Amniotic stem cell (primary cell): ENCODE measurements at regions not wholly inside any gene's neighbourhood (a gene's known extent, or its start where the extent isn't known, plus 50 kb on each side); places are given as distances from the start of the nearest gene placed in this dataset.

Source experiments
- DNase-seq: peaks from one replicate; lab custom pipeline; 2025; lab: John Stamatoyannopoulos, UW

GRCh38 chr1:60589916-60590315 lies 492.4 kb upstream of the NFIA start:
- DNase-seq, result no peak

DNA sequence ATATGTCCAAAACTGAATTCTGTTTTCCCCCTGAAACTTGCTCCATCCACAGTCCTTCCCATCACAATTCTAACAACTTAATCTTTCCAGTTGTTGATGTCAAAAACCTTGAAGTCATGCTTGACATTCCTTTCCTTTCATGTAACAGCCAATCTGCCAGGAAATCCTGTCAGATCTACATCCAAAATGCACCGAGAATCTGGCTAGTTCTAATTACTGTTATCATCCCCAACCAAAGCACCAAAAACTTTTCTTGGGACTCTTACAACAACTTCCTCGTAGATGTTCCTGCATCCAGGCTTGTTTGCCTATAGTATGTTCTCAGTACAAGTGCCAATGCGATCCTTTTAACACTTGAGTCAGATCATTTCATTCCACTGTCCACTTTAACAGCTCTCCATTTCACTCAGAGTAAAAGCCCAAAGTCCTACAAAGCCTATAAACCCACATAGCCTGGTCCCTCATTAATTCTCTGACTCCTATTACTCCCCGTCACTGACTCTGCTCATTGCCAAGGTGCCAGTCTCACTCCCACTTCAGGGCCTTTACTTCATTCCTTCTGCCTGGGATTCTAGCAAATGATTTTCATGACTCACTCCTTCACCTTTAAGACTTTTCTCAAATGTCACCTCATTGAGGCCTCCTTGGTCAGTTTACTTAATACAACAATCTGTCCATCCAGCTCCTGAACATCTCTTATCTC lies 493.2 kb upstream of the NFIA start:
- no peak for DNase-seq

- no peak for DNase-seq
Observed at GRCh38 chr1:60584371-60584770, 498.0 kb upstream of the NFIA start.

- no peak for DNase-seq
Observed at GRCh38 chr1:60583696-60584095, 498.7 kb upstream of the NFIA start.

DNA sequence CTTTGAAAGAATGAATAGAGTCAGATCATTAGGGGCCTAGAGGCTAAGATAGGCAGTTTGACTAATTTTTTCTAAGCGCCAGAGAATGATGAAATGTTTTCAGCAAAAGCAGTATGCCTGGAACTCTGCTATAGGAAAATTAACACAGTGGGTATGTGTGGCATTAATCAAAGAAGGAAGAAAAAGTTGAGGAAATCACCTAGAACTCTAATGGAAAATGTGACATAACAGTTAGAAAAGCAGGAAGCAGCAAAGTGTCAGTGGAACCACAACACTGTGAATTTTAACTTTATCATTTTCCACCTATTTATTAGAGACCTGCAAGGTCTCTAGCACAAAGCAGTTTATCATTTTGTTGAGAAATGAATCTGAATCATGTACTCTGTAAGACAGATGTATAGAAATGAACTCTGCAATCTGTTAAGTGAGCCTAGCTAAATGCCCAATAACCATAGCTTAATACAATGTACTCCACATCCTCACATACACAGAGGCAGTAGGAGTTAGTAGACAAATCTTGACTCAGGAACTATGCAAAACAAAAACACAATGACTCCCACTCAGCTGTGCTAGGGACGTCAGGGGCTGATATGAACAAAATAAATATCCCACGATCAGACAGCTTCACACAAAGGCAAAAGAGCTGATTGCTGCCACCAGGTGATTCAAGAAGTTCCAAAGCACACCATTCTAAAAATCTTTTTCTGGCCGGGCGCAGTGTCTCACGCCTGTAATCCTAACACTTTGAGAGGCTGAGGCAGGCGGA lies 500.7 kb upstream of the NFIA start:
- DNase-seq, result no peak

DNA sequence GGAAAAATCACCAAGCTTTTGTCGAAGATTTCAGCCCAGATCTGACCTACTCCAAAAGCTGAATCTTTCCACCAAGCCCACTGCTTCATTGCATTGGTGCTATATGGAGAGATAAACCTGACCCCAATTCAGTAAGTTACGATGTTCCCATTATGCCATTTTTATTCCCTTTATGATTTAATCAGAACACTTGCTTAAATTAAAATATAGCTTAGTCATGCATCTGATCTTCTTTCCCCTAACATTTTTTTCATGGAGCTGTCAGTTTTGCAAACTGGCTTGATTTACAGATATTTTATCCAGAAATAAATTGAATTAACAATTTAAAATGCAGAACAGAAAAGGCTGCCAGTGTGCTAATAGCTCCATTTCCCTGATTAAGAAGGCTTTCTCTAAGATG lies 503.5 kb upstream of the C1orf87 start:
- DNase-seq, result no peak

DNA sequence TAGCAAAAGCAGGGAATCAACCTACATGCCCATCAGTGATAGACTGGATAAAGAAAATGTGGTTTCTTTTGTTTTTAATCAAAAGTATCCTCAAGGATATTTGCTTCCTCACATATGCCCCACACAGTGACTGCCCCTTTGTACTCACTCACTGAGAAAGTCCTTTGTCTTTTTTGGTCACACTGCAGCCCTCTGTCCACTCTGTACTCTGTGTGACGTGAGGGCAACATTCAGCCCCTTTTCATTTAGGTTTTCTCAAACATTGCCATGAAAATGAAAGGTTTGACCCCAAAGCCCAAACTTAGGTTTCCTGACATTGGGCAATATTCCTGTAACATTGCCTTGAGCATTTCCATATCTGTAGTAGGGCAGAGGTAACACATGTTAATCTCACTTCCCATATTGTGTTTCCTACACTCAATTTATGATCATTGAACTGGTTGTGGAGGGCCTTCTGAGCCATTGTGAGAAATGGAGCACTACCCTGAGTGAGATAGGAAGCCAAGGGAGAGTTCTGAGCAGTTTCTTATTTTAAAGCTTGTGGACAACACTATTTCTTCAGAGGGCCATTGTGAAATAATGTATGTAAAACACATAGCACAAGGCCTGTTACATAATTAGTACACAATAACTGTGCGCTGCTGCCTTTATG lies 501.9 kb upstream of the C1orf87 start:
- DNase-seq, result no peak

- DNase-seq, result no peak
Observed at GRCh38 chr1:60573726-60574409, 500.3 kb upstream of the C1orf87 start.

- DNase-seq, result no peak
Observed at GRCh38 chr1:60573121-60573520, 499.6 kb upstream of the C1orf87 start.

DNA sequence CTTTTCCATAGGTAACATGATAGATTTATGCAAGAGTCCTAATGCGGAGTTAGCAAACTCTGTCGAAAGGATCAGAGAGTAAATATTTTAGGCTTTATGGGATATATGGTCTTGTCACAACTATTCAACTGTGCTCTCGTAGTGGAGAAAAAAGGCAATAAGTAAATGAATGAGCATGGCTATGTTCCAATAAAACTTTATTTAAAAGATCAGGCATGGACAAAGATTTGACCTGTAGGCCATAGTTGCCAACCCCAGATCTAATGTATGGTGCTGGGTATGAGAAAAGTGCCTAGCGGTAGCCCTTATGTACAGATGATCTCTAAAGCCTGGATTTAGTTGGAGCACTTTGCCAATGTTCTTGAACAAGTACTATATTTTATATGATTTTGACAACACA lies 498.8 kb upstream of the C1orf87 start:
- no peak for DNase-seq

DNA sequence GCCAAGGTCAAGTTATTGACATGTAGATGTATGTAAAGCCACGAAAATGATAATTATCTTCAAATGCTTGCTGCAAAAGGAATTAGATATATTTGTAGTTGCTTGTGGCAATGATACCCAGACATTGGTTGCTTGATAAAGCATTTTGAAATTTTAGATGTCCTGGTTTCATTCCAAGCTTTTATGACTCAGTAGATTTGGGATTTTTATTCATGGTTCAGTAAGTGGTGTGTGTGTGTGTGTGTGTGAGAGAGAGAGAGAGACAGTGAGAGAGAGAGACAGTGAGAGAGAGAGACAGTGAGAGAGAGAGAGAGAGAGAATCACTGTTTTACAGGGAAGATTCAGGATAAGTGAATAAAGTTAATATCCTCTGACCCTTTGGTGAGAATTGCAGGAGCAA lies 498.2 kb upstream of the C1orf87 start:
- DNase-seq, result no peak

DNA sequence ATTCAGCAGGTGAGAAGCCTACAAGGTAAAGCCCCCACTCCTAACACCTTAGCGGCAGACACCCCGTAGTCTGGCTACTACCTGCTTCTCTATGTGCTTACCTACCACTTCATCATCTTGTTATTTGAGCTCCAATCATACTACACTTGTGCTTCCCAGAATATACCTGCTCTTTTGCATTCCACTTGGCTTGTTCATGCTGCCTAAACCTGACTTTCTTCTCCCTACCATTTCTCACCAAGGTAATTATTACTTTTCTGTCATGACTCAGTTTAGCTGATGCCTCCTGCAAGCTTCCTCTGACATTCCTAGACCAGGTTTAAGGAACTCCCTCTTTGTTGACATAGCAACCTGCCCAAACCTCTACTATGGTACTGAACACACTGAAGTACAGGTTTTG lies 495.6 kb upstream of the C1orf87 start:
- DNase-seq, result no peak

DNA sequence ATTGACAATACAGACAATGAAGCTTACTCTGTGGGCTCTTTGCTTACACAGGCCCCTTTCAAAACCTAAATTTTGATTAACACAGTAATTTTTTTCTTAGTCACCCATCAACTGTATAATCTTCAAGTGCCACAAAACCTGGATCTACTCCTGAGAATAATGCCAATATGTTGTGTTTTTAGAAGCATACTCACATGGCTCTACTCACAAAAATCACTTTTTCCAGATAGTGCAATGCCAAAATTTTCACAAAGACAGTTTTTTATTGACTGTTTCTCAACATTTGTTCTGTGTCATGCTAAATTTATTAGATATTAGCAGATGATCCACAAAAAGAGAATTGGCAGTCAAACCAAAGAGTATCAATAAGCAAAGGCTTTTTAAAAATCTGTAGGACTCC lies 493.7 kb upstream of the C1orf87 start:
- DNase-seq, result no peak

DNA sequence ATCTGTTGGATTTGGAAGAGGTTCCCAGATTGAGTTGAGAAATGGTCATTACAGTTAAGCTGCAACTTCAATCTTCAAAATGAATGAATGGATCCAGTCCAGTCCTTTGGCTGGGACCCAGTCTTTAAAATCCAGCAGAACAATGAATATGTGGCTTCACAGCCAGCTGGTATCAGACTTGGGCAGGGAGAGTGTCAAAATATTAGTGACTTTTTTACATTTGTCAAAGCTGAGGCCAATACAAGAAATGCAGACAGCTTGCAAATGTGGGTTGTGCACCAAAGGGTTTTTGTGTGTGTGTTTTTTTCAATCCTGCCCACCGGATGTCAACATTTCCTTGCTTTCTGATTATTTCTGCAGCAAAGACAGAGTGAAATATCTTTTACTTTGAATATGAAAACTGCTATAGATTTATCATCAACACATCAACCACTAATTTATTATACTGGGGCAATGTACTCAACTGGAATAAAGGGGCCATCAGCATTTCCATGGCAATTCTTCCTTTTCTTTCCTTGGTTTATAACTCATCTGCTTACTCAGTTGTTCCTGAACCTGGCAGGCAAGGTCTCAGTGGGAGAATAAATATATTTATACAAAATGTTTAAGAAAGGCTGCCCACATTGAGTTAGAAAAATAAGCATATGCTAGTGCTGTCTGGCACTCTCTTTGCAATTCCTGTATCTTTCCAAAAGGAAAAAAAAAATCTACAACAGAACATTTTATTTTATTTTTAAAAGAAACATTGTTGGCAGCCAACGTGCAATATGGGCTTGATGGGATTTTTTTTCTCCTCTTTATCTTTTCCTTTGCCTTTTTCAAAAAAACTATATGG lies 491.6 kb upstream of the C1orf87 start:
- no peak for DNase-seq

GRCh38 chr1:60563777-60564535 lies 490.4 kb upstream of the C1orf87 start:
- no peak for DNase-seq

GRCh38 chr1:60562740-60563139 lies 489.2 kb upstream of the C1orf87 start:
- DNase-seq, result no peak

DNA sequence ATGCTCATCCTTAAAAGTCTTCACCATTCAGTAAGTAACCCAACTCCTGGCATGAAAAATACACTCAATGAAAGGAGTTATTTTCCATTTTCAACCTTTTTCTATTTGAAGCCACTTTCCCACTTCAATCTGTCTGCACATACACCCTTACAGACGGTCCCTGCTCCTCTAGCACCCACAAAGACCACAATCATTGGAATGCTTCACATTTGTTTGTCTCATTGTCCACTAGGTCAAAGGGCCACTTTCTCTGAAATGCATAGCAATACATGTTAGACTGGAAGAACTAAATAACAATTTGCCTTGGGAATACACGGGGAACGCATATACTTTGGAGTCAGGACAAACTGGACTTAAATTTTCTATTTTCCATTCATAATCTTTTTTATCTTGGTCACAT lies 487.1 kb upstream of the C1orf87 start:
- DNase-seq, result no peak

GRCh38 chr1:60558236-60558635 lies 484.7 kb upstream of the C1orf87 start:
- DNase-seq, result no peak

- no peak for DNase-seq
Observed at GRCh38 chr1:60553730-60554129, 480.2 kb upstream of the C1orf87 start.

DNA sequence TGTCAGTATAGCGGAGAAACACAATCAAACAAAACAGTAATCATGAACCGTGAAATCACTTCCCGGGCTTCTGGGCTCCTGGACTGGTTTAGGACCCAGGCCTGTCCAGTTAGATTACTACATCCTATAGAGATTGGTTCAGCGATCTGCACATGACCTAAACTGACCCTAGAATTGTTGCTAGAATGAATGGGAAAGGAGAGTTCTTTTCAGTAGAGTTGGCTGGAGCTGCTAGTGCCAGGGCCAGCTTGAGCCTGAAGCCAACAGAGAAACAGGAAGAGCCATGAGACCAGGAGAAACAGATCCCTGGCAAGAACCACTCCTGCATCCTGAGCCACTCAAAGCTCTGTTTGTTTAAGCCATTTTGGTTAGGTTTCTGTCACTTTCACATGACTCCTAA lies 474.3 kb upstream of the C1orf87 start:
- no peak for DNase-seq
